PFSK-1 (cell line): ENCODE measurements at regions not wholly inside any gene's neighbourhood (a gene's known extent, or its start where the extent isn't known, plus 50 kb on each side); places are given as distances from the start of the nearest gene placed in this dataset.

ENCODE experiments used
- POLR2AphosphoS5 ChIP-seq: IDR thresholded peaks from 2 replicates; pipeline ENCODE4 v1.6.1; 2012; ENCODE audit warnings: low read depth, mild to moderate bottlenecking, control low read depth, low read length, moderate library complexity
- SIN3A ChIP-seq: IDR thresholded peaks from 2 replicates; pipeline ENCODE4 v1.6.1; 2012; ENCODE audit warnings: mild to moderate bottlenecking, low read length, moderate library complexity, borderline replicate concordance; ENCODE audit not compliant: insufficient read depth
- TAF1 ChIP-seq: IDR thresholded peaks from 2 replicates; pipeline ENCODE4 v1.6.1; 2012; ENCODE audit warnings: low read length, control low read depth, borderline replicate concordance; ENCODE audit not compliant: insufficient read depth

GRCh38 chr10:64334084-64334483, 812.9 kb downstream of the REEP3 start:
- TF ChIP-seq TAF1: no peak
- no peak for TF ChIP-seq POLR2AphosphoS5
- TF ChIP-seq SIN3A: no peak
